ENCODE measurements at regions not wholly inside any gene's neighbourhood (a gene's known extent, or its start where the extent isn't known, plus 50 kb on each side); places are given as distances from the start of the nearest gene placed in this dataset.

- Histone ChIP-seq H3K79me2 (ENCODE audit: insufficient read depth, low read depth) (no peaks in the 10 kb centered on the region), H3K36me3 (ENCODE audit: insufficient read depth) (no peaks in the 10 kb centered on the region), H2AFZ (ENCODE audit: low read depth) (no peak overlapping the region), H3K4me3 (IDR thresholded peaks at IDR 0.05; ENCODE audit: insufficient read depth, low read depth, low read length) (no peak overlapping the region), H3K4me2 (no peak overlapping the region), H3K9ac (no peak overlapping the region), H4K20me1 (ENCODE audit: insufficient read depth) (no peaks in the 10 kb centered on the region), H3K4me1 (ENCODE audit: low read depth, poor library complexity, severe bottlenecking) (no peaks in the 10 kb centered on the region), H3K27ac (no peak overlapping the region), H3K27me3 (ENCODE audit: insufficient read depth, low read depth) (no peaks in the 10 kb centered on the region)
- TF ChIP-seq CTCF (conservative IDR thresholded peaks at IDR 0.05; ENCODE audit: low read depth, low read length): no peak
These were observed 49.8 kb upstream of the RAP1B start for GRCh38 chr12:68560851-68561422.

Data from KMS-11 (cell line).